SK-N-MC (cell line): ENCODE measurements at regions not wholly inside any gene's neighbourhood (a gene's known extent, or its start where the extent isn't known, plus 50 kb on each side); places are given as distances from the start of the nearest gene placed in this dataset.

Source experiments
- DNase-seq: peaks from one replicate; pipeline ENCODE4 v3.0.0-alpha.2; 2011; ENCODE audit warnings: low read depth, low spot score
- H3K27ac ChIP-seq: fragments of 200-600 bp; sonication (generic); 2 replicates; pipeline ENCODE4 v1.5.1; 2016; ENCODE audit warnings: mixed run types
- H3K36me3 ChIP-seq: fragments of 200-600 bp; sonication (generic); 2 replicates; pipeline ENCODE4 v1.6.1; 2017; ENCODE audit warnings: antibody characterized with exemption, low read length, mixed read lengths; ENCODE audit not compliant: insufficient read depth
- H3K4me3 ChIP-seq: fragments of 200-600 bp; sonication (generic); 2 replicates; pipeline ENCODE4 v1.5.1; 2016
- H3K9ac ChIP-seq: fragments of 200-600 bp; sonication (generic); 2 replicates; pipeline ENCODE4 v1.8.0; 2017; ENCODE audit warnings: mixed run types, mixed read lengths; ENCODE audit not compliant: insufficient read length
- H3K9me3 ChIP-seq: fragments of 200-600 bp; sonication (generic); 2 replicates; pipeline ENCODE4 v1.6.1; 2017; ENCODE audit warnings: low read depth, mild to moderate bottlenecking, antibody characterized with exemption, low read length, moderate library complexity, mixed read lengths
- EZH2 ChIP-seq: fragments of 200-600 bp; sonication (generic); IDR thresholded peaks from one replicate; pipeline ENCODE4 v1.6.1; 2017; ENCODE audit warnings: antibody characterized with exemption
- FOXP2 ChIP-seq: optimal IDR thresholded peaks from 2 replicates; pipeline ENCODE3; 2011; ENCODE audit warnings: mild to moderate bottlenecking, moderate library complexity; ENCODE audit not compliant: insufficient read depth; ENCODE audit errors: extremely low read length, control extremely low read depth
- POLR2AphosphoS5 ChIP-seq: IDR thresholded peaks from 2 replicates; pipeline ENCODE4 v1.6.1; 2012; ENCODE audit warnings: mild to moderate bottlenecking, low read depth, low read length, borderline replicate concordance

GRCh38 chr6:170053966-170054661, 236.8 kb downstream of the DLL1 start:
- H3K27ac ChIP-seq, result no peak overlapping the region
- no peaks in the 10 kb centered on the region for H3K36me3 ChIP-seq
- DNase-seq, result no peak
- H3K4me3 ChIP-seq, result no peak overlapping the region
- H3K9me3 ChIP-seq, result no peaks in the 10 kb centered on the region
- TF ChIP-seq POLR2AphosphoS5 (no peak), FOXP2 (no peak), EZH2 (no peak)
- no peak overlapping the region for H3K9ac ChIP-seq

GRCh38 chr6:170052991-170053821, 237.7 kb downstream of the DLL1 start:
- Histone ChIP-seq H3K9me3 (no peaks in the 10 kb centered on the region), H3K36me3 (no peaks in the 10 kb centered on the region), H3K4me3 (no peak overlapping the region), H3K9ac (no peak overlapping the region), H3K27ac (no peak overlapping the region)
- no peak for DNase-seq
- TF ChIP-seq FOXP2, result no peak
- no peak for TF ChIP-seq EZH2
- TF ChIP-seq POLR2AphosphoS5, result no peak

- Histone ChIP-seq H3K9ac (no peak overlapping the region), H3K27ac (no peak overlapping the region), H3K4me3 (no peak overlapping the region), H3K9me3 (no peaks in the 10 kb centered on the region), H3K36me3 (no peaks in the 10 kb centered on the region)
- TF ChIP-seq EZH2 (no peak), FOXP2 (no peak), POLR2AphosphoS5 (no peak)
- DNase-seq, result no peak
These were observed 239.4 kb downstream of the DLL1 start for GRCh38 chr6:170051229-170052172.

- Histone ChIP-seq H3K27ac (no peak overlapping the region), H3K4me3 (no peak overlapping the region), H3K9ac (no peak overlapping the region), H3K9me3 (no peaks in the 10 kb centered on the region), H3K36me3 (no peaks in the 10 kb centered on the region)
- TF ChIP-seq FOXP2 (no peak), POLR2AphosphoS5 (no peak), EZH2 (no peak)
- no peak for DNase-seq
These were observed 240.3 kb downstream of the DLL1 start for GRCh38 chr6:170050591-170051041.

- Histone ChIP-seq H3K4me3 (no peak overlapping the region), H3K9me3 (no peaks in the 10 kb centered on the region), H3K27ac (no peak overlapping the region), H3K36me3 (no peaks in the 10 kb centered on the region), H3K9ac (no peak overlapping the region)
- no peak for TF ChIP-seq POLR2AphosphoS5
- TF ChIP-seq FOXP2, result no peak
- no peak for TF ChIP-seq EZH2
- no peak for DNase-seq
These were observed 241.0 kb downstream of the DLL1 start for GRCh38 chr6:170049641-170050561.

GRCh38 chr6:170048615-170049256, 242.1 kb downstream of the DLL1 start:
- Histone ChIP-seq H3K36me3 (no peaks in the 10 kb centered on the region), H3K9me3 (no peaks in the 10 kb centered on the region), H3K4me3 (no peak overlapping the region), H3K9ac (no peak overlapping the region), H3K27ac (no peak overlapping the region)
- DNase-seq, result no peak
- TF ChIP-seq EZH2, result no peak
- TF ChIP-seq POLR2AphosphoS5, result no peak
- no peak for TF ChIP-seq FOXP2

- TF ChIP-seq POLR2AphosphoS5, result no peak
- TF ChIP-seq FOXP2, result no peak
- TF ChIP-seq EZH2, result no peak
- no peak overlapping the region for H3K9ac ChIP-seq
- no peak for DNase-seq
- no peak overlapping the region for H3K27ac ChIP-seq
- H3K9me3 ChIP-seq, result no peaks in the 10 kb centered on the region
- no peak overlapping the region for H3K4me3 ChIP-seq
- H3K36me3 ChIP-seq, result no peaks in the 10 kb centered on the region
These were observed 243.1 kb downstream of the DLL1 start for GRCh38 chr6:170047823-170048222.
